CMK (cell line): ENCODE measurements at regions not wholly inside any gene's neighbourhood (a gene's known extent, or its start where the extent isn't known, plus 50 kb on each side); places are given as distances from the start of the nearest gene placed in this dataset.
"Not testable (repeated sequence)": the region's sequence is repeated elsewhere in the genome, so short reads cannot be mapped to it uniquely, and the experiment has no call there.

Experiments
- DNase-seq: peaks from one replicate; pipeline ENCODE4 v3.0.0-alpha.2; 2010; ENCODE audit warnings: low read depth

DNA sequence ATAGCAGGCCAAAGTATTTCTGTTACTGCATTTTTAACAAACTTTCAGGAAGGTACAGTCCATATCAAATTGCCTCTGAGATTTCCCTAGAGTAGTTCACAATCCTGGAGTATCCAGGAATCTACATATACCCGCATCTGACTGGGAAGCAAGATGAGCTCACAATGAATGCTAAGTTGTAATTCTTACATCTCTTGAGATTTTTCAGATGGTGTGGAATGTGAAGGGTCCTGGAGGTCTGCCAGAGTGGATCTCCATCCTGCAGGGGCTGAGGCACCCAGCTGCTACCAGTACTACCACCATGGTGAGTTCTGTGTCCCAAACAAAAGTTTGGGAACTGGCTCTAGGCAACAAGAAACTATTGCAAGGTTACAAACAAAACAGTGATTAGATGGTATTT lies 156.7 kb upstream of the CCDC54 start:
- no peak for DNase-seq

DNA sequence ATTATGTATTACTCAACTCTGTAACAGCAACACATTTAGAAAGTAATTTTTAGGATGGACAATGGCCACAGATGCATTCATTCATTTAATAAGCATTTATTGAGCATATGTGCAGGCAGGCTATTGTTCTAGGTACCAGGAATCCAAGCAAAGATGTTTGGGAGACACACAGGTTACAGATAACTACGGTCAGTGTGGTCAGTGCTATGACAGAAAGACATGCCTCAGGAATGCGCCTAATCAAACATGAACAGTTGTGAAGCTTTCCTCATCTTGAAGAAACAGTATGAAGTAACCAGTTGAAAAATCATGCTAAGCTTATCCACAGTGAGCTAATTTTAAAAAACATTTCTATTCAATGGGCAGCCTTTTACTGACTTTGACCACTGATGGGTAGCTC lies 155.4 kb upstream of the CCDC54 start:
- DNase-seq = no peak

DNA sequence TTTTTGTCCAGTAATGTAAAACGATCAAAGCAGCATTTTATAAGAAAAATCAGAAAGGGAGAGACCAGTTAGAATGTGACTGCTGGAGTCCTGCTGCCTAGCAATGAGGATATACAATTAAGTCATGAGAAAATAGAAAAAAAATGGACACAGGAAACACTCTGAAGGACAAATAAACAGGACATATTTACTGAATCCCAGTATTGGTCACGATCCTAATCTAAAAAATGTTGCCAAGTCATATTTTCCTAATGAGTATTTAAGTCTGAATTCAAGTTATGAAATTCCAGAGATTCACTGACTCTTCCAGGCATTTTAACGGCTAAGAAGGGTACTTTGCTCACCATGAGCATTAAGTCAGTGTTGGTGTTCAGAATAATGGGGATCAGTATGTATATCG lies 154.3 kb upstream of the CCDC54 start:
- DNase-seq = no peak

DNA sequence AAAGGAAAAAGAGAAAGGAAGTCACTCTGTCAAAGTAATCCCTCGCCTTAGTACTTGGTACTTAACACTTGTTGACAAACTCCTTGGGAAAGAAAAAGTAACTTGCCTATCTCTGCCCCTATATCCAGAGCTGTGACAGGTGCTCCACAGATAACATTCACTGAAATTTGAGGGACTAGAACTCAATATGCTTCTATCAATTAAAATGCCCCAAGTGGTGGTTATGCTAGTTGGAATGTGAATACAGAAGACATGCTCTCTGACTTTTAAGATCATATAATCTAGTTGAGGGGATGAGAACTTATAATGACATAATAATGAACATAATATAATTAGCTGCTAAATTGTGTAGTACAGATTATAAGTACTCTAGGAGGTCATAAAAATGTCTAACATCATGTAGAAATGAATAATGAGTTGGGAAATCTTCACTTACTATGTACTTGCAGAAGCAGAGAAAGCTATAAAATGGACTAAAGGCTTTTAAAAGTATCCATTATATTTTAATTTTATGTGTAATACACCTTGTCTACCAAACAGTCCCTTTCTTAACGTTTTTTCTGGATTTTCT lies 153.1 kb upstream of the CCDC54 start:
- no peak for DNase-seq

DNA sequence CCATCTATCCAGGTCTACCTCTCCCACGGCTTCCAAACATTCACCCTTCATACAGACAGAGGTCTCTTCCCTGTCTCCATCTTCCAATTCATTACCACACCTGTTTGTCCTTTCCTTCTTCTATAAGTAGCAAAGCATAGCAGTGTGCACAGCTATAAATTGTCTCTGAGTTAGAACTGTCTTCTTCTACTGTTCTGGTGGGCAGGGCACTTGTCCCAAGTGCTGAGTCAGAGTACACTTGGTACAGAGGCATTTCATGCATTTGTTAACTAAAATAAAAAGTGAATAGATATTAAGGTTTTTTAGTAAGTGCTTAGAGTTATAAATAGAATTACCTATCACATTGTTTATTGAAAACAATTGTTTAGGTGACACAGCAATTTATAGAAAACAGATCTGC lies 150.1 kb upstream of the CCDC54 start:
- DNase-seq = no peak

DNA sequence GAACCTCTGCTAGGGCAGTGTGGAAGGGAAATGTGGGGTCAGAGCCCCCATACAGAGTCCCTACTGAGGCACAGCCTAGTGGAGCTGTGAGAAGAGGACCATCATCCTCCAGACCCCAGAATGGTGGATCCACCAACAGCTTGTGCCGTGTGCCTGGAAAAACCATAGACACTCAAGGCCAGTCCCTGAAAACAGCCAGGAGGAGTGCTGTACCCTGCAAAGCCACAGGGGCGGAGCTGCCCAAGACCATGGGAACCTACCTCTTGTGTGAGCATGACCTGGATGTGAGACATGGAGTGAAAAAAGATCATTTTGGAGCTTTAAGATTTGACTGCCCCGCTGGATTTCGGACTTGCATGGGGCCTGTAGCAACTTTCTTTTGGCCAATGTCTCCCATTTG lies 143.4 kb upstream of the CCDC54 start:
- not testable (repeated sequence) for DNase-seq

DNA sequence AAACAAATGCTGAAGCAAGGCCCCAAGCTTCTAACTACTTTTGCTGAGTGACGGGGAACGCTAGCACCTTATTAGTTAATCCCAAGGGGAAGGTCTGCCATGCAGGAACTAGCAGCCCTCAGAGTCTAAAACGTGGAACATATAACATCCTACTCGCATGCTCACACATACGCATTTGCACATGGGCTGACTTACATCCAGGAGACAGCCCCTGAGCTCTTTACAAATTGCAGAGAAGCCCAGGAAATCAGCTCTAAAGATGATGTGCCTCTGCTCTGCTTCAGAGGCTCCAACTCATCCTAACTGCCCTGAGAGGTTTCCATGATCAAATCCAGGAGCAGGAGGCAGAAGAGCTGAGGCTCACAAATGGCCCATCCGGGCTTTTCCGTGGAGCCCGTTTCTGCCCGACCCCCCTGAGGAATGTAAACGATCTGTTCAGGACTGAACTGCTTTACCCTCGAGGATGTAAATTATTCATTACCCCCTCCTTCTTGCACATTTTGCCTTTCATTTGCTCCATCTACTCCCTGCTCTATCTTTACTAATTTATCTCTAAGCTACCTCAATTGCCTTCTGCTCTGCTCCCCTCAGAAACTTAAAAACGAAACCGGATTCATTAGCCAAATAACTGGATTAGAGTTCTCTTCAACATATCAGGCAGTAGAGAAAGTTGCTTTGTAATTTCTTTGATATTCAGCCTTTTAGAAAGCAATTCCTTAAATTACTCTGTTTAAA lies 141.9 kb upstream of the CCDC54 start:
- DNase-seq = no peak

DNA sequence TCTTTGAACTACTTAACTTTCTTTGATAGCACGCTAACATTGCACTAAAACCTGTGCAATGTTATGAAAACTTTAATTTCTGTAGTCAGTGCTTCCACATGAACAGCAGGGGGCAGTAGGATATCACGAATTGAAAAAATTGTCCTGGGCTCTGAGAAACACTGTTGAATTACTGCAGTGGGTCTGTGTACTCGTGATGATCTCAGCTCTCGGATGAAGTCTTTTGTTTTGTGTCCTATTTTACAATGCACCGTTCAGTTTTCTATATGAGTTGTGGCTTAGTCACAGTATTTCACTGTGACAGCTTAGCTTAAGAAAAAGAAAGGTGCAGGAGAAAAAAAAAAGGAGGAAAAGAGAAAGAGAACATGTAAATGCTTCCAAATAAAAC lies 141.3 kb upstream of the CCDC54 start:
- DNase-seq = peak; percentile 34

DNA sequence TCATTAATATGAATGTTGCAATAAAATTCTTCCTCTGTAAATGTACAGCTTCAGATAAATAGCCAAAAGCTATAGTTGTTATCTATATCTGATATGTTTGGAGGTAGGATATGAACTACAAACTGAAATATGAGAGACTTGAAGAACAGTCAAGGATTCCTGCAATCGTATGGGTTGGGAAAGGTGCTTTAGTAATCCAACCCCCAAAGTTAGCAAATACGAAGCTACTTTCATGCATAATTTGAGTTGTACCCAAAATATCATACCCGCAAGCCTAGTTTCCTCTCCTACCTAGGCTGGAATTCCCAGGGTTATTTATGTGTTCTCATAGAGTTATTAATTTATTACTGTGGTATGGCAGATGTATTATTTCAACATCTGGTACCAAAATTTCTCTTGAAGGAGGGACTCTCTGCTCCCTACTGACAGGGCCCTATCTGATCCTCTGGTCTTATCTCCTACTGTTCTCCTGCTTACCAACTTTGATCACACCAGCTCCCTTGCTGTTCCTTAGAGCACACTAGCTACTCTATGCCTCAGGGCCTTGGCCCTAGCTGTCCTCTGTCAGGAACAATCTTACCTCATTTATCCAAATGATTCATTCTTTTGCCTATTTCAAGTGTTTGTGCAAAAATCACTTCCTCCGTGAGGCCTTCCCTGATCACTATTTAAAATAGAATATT lies 140.4 kb upstream of the CCDC54 start:
- DNase-seq = no peak

DNA sequence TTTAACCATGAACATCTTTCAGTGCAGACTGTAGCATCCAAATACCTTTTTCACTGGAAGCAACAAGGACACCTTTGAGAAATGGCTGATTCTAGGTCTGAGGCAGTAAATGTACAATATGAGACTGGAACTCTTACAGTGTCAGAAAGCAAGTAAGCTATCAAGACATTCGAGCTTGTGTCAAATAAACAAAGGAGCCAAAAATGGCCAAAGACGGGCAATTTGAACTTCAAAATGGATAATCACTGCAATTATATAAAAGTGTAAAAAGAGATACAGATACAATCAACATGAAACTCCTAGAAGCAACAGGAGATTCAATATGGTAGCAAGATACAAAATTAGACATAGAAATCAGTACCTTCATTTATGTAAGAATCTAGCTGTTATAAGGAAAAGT lies 138.5 kb upstream of the CCDC54 start:
- DNase-seq = no peak

DNA sequence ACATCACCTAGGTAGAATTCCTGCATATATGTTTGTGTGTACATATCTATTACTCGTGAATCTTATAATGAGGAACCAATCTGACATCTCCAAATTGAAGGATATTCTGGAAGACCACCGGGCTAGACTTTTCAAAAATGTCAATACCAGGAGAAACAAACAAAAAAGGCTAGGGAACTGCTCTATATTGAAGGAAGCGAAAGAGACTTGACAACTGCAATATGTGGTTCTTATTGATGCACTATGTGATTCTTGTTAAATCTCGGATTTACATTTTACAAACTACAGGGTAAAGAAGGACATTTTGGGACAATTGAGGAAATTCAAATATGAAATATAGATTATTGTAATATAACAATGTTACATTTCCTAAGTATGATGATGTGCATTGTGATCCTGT lies 137.5 kb upstream of the CCDC54 start:
- DNase-seq = no peak

DNA sequence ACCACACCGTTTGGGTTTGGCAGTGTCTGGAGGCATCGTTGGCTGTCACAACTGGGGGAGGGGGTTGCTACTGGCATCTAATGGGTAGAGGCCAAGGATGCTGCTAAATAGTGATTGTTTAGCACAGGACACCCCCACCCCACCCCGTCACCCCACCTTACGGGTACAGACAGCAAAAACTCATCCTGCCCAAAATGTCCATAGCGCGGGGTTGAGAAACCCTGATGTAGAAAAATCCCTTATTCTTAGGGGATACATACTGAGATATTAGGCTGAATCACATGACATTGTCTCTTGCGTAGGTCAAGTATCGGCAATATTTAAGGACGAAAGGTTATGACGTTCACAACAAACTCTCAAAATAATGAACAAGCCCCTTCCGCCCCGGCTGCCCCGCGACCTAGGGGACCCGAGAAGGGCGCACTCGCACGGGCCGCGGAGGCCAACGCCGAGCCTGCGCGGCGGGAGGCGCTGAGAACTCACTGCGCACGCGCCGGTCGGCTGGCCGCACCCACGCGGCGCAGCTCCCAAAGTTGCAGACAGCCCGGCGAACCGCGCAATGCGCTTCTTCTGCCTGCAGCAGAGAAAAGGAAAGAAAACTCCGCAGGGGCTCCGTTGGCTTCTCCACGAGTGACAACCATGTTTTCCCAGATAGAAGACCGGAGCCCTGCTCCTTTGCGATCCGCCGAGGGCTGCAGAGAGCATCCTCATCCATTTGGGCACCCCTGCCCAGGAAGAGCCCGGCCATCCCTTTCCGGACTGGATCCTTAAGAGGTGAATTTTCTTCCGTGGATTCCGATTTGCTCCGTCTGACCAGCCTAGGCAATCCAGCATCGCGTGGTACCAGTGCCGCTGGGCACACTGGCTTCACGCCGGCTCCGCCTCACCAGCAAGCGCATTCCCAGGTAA lies 136.8 kb upstream of the CCDC54 start:
- peak; percentile 36 for DNase-seq

DNA sequence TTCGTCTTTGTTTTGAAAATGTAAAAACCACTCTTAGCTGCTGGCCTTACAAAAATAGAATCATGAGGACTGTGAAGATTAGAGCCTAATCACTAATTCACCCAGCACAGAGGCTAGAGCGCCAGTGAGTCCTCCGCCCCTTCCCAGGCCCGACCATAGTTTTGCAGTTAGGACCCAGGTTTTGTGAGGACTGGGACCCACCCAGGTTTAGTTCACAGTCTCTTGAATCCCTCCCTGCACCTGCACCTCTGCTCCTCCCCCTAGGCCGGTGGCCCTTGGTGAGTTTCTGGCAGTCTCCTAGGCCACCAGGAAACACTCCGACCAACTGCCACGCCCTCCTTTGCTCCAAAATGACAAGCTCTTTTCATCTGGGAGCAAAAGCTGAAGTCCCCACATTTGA lies 136.0 kb upstream of the CCDC54 start:
- no peak for DNase-seq

DNA sequence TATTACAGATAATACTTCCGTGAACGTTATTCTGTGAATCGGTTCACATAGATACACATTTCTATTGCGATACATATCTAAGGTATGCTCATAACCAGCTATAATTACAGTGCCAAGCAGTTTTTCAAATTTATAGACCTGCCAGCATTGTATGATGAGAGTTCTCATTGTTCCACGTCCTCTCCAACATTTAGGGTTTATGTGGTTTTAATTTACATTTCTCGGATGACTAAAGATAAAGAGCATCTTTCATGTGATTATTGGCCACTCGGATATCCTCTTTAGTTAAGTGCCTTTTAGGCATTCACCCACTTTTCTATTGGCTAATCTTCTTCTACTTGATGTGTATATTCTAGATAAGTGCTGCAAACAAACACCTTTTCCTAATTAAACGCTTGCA lies 134.7 kb upstream of the CCDC54 start:
- DNase-seq = no peak

DNA sequence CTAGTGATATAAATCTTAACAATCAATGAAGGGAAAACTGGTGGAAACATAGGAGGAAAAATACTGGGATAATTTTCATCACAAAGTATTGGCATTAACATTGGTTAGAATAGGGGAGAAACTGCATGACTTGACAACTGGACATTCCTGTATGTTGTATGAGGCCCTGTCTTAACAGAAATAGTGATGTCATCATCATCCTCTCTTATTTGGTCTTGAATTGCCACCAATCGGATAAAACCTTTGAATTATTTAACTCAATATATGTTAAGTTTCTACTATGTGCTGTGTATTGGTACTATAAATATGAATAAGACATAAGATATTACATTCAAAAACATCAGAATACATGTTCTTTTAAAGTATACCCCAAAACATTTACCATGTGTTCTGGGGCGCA lies 130.1 kb upstream of the CCDC54 start:
- no peak for DNase-seq

DNA sequence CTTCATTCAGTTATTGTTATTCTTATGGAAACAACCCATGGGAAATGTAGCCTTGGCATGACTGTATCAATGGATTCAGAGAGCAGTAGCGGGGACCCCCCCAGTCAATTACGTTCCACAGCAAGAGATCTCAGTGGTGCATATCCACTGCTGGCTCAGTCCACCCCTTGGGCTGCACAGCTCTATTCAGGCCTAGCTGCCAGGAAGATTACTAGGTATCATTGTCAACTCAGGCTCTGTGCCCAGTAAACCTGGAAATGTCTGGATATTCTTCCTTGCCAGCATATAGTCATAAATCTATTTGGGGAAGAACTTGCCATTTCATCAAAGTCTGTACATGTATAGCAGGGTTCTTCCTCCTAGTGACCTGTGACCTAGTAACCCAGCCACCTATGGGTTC lies 128.1 kb upstream of the CCDC54 start:
- DNase-seq = no peak

DNA sequence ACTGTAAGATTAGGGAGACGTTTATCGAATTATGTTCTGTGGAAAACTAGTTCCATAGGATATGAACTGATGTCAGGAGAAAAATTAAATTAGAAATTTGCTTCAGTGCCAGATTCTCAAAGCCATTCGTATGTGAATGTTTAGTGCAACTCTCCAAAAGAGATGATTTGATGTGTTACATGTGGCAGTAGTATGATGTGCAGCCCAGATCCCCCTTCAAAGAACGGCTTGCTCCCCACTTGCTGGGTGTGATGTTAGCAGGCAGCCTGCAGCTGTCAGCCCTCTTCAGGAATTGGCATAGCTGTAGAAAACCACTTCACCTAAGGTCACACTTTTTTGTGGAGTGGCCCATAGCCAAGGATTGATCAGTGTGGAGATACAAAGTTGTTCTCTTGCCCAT lies 127.0 kb upstream of the CCDC54 start:
- no peak for DNase-seq

DNA sequence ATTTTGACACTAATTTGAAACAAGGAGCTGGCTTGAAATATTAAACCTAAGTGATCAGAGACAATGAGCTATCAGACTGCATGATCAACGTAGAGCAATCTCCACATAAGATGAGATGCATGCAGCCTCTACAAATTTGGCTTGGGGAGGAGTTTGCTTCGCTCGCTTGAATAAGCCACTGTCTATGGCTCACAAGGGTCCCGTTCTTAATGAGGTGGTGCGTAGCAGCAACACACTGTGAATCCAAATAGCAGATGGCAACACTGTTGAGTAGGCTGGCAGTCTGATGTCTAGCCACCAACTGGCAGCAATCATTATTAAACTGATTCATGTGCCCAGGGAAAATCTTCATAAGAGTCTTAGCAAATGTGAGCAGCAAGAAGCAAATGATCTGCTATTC lies 125.4 kb upstream of the CCDC54 start:
- no peak for DNase-seq

DNA sequence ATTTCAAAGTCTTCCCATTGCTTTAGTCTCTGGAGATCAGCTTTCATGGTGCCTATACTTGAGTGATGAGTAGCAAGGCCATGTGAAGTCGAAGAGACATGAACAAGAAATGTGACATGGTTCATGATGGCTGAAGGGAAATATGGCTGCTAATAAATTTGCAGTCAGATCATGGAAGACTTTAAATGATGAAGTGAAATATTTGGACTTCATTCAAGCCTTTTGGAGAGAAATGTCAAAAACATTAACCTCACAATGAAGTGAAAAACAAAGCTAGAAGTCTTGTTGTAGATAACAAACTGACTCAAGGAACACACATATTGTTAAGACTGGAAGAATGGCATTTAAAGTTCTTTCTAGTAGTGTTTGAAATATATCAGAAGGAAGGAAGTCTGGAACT lies 120.3 kb upstream of the CCDC54 start:
- DNase-seq = no peak

DNA sequence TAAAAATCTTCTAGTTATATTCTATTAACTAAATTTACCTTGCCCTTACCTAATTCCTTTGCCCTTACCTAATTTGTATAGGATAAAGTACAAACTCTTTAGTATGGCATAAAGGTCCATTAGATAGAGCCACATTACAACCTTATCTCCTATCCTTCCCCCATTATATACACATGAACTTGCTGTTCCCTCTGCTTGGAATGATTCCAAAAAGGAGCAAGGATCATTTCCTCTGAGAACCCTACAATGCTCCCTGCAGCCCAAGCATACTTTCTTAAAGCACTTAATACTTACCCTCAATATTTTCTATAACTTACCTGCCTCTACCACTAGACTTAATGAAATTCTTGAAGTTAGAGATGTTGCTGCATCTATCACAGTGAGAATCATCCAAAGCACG lies 118.9 kb upstream of the CCDC54 start:
- DNase-seq = no peak

DNA sequence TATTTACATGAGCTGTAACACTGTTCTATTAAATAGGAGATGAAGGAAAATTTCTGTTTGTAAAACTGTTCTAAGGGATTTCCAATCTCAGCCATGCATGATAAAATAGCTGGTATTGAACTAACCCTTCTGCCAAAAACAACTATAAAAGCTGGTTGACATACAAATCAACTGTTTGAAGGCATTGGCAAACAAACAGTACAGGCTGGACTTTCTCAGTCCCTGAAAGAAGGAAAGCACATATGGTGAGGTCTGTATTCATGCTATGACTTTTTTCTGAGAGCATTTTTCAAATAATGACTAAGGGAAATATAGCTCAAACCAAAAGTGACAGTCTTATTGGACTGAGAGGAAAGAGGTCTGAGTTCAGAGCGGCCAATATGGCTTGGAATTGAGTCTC lies 117.0 kb upstream of the CCDC54 start:
- no peak for DNase-seq

DNA sequence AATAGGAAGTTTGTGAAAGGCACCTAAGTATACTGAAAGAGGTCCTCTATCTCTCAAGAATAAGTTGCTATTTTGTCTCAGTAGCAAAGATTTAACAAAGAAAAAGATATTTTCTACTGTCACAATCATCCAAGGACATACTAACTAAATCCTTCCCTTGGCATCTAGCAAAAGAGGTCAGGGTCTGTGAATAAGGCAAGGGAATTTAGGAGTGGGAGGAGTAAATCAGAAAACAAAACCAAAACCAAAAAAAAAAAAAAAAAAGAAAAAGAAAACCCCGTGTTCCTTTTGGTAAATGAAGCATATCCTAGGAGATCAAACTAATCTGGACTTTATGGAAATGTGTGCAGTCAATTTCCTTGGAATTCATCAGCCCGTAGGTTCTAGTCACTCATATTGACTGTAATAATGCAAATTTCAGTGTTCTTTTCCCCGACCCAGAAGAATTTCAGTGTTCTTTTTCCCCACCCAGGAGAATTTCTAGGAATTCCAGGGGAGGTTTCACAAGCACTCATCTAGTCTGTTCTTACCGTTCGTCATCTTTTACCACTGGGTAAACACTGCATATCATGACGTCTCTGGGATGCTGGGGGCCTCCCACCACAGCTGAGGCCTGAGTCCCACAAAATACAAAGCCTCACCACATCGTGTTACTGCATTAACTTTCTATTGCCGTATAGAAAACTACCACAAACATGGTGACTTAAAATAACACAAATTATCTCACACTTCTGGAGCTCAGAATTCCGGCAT lies 113.8 kb upstream of the CCDC54 start:
- DNase-seq = no peak
